ENCODE measurements at regions not wholly inside any gene's neighbourhood (a gene's known extent, or its start where the extent isn't known, plus 50 kb on each side); places are given as distances from the start of the nearest gene placed in this dataset.

GRCh38 chr2:180143633-180144337, 136.7 kb upstream of the CWC22 start:
- DNase-seq (ENCODE audit: low spot score), result no peak

GRCh38 chr2:180141600-180141999, 134.5 kb upstream of the CWC22 start:
- DNase-seq (ENCODE audit: low spot score), result no peak

- no peak for DNase-seq (ENCODE audit: low spot score)
These were observed 126.6 kb upstream of the CWC22 start for GRCh38 chr2:180133736-180134135.

- DNase-seq (ENCODE audit: low spot score), result no peak
These were observed 123.3 kb upstream of the CWC22 start for GRCh38 chr2:180130403-180130802.

- DNase-seq (ENCODE audit: low spot score), result no peak
These were observed 121.8 kb upstream of the CWC22 start for GRCh38 chr2:180128861-180129260.

GRCh38 chr2:180125245-180125962, 118.3 kb upstream of the CWC22 start:
- peak; percentile 72 for DNase-seq (ENCODE audit: low spot score)

GRCh38 chr2:180124273-180125139, 117.4 kb upstream of the CWC22 start:
- no peak for DNase-seq (ENCODE audit: low spot score)

- DNase-seq (ENCODE audit: low spot score), result no peak
These were observed 115.8 kb upstream of the CWC22 start for GRCh38 chr2:180122874-180123273.

- DNase-seq (ENCODE audit: low spot score), result no peak
These were observed 108.6 kb upstream of the CWC22 start for GRCh38 chr2:180115675-180116074.

- DNase-seq (ENCODE audit: low spot score), result no peak
These were observed 108.2 kb upstream of the CWC22 start for GRCh38 chr2:180115269-180115668.

GRCh38 chr2:180111901-180112300, 104.8 kb upstream of the CWC22 start:
- no peak for DNase-seq (ENCODE audit: low spot score)

GRCh38 chr2:180110469-180110868, 103.4 kb upstream of the CWC22 start:
- no peak for DNase-seq (ENCODE audit: low spot score)

GRCh38 chr2:180101846-180102245, 94.7 kb upstream of the CWC22 start:
- DNase-seq (ENCODE audit: low spot score), result no peak

- DNase-seq (ENCODE audit: low spot score), result no peak
These were observed 92.2 kb upstream of the CWC22 start for GRCh38 chr2:180099308-180099707.

- DNase-seq (ENCODE audit: low spot score), result no peak
These were observed 78.0 kb upstream of the CWC22 start for GRCh38 chr2:180085144-180085543.

GRCh38 chr2:180077295-180077906, 70.3 kb upstream of the CWC22 start:
- no peak for DNase-seq (ENCODE audit: low spot score)

GRCh38 chr2:180075870-180076269, 68.8 kb upstream of the CWC22 start:
- DNase-seq (ENCODE audit: low spot score), result no peak

GRCh38 chr2:180071797-180072196, 64.7 kb upstream of the CWC22 start:
- no peak for DNase-seq (ENCODE audit: low spot score)

- no peak for DNase-seq (ENCODE audit: low spot score)
These were observed 56.5 kb upstream of the CWC22 start for GRCh38 chr2:180063494-180064092.

GRCh38 chr2:180062178-180062577, 55.1 kb upstream of the CWC22 start:
- no peak for DNase-seq (ENCODE audit: low spot score)

- no peak for DNase-seq (ENCODE audit: low spot score)
These were observed 54.4 kb upstream of the CWC22 start for GRCh38 chr2:180061546-180061945.

GRCh38 chr2:180061085-180061484, 54.0 kb upstream of the CWC22 start:
- no peak for DNase-seq (ENCODE audit: low spot score)
